ENCODE measurements at regions not wholly inside any gene's neighbourhood (a gene's known extent, or its start where the extent isn't known, plus 50 kb on each side); places are given as distances from the start of the nearest gene placed in this dataset.

GRCh38 chr3:56899078-56899477, 97.3 kb upstream of the ARHGEF3 start:
- TF ChIP-seq CTCF (IDR thresholded peaks at IDR 0.05; ENCODE audit: low read depth, low read length), result no peak
- TF ChIP-seq EZH2phosphoT487 (IDR thresholded peaks at IDR 0.05; ENCODE audit: low read depth), result no peak
